Smooth muscle cell (in vitro differentiated cells): ENCODE measurements at regions not wholly inside any gene's neighbourhood (a gene's known extent, or its start where the extent isn't known, plus 50 kb on each side); places are given as distances from the start of the nearest gene placed in this dataset.

Experiments used
- DNase-seq: peaks from one replicate; lab custom pipeline; 2025; ENCODE audit not compliant: unreplicated experiment; lab: John Stamatoyannopoulos, UW
- H2AFZ ChIP-seq: fragments of 200-600 bp; sonication (generic); 2 replicates; pipeline ENCODE4 v1.6.0; 2016; ENCODE audit warnings: antibody characterized with exemption, low read depth, mild to moderate bottlenecking
- H3F3A ChIP-seq: fragments of 200-600 bp; sonication (generic); 2 replicates; pipeline ENCODE4 v1.6.0; 2017; ENCODE audit warnings: antibody characterized with exemption, low read depth
- H3K27ac ChIP-seq: fragments of 200-600 bp; sonication (generic); 2 replicates; pipeline ENCODE4 v1.5.1; 2016; ENCODE audit warnings: low read depth, mild to moderate bottlenecking
- H3K27me3 ChIP-seq: fragments of 200-600 bp; sonication (generic); 2 replicates; pipeline ENCODE4 v1.6.1; 2016; ENCODE audit warnings: low read depth, mild to moderate bottlenecking
- H3K36me3 ChIP-seq: fragments of 200-600 bp; sonication (generic); 2 replicates; pipeline ENCODE4 v1.5.1; 2016; ENCODE audit warnings: low read depth
- H3K4me1 ChIP-seq: fragments of 200-600 bp; sonication (generic); 2 replicates; pipeline ENCODE4 v1.5.1; 2016; ENCODE audit warnings: low read depth
- H3K4me2 ChIP-seq: fragments of 200-600 bp; sonication (generic); 2 replicates; pipeline ENCODE4 v1.6.0; 2016; ENCODE audit warnings: mild to moderate bottlenecking
- H3K4me3 ChIP-seq: fragments of 200-600 bp; sonication (generic); 2 replicates; pipeline ENCODE4 v1.5.1; 2016; ENCODE audit warnings: mild to moderate bottlenecking
- H3K79me2 ChIP-seq: fragments of 200-600 bp; sonication (generic); 2 replicates; pipeline ENCODE4 v1.6.0; 2016; ENCODE audit warnings: low read depth, mild to moderate bottlenecking
- H3K9ac ChIP-seq: fragments of 200-600 bp; sonication (generic); 2 replicates; pipeline ENCODE4 v1.6.0; 2016; ENCODE audit warnings: low read depth
- H3K9me3 ChIP-seq: fragments of 200-600 bp; sonication (generic); replicated peaks from 2 replicates; pipeline ENCODE4 v1.5.1; 2016; ENCODE audit warnings: low read depth
- H4K20me1 ChIP-seq: fragments of 200-600 bp; sonication (generic); 2 replicates; pipeline ENCODE4 v1.6.0; 2016; ENCODE audit warnings: low read depth
- WGBS: methylation state at CpG from one replicate; pipeline ENCODE4 v1.1.7; 2016; ENCODE audit warnings: low lambda C conversion rate; 5-methylcytosine and 5-hydroxymethylcytosine counted together
- TF ChIP-seq, protein P1 (sequence below): fragments of 200-600 bp; sonication (generic); IDR thresholded peaks from 2 replicates; pipeline ENCODE4 v1.5.1; 2017; ENCODE audit warnings: borderline replicate concordance, mild to moderate bottlenecking, antibody characterized with exemption; ENCODE audit not compliant: insufficient read depth, poor library complexity, severe bottlenecking

DNA sequence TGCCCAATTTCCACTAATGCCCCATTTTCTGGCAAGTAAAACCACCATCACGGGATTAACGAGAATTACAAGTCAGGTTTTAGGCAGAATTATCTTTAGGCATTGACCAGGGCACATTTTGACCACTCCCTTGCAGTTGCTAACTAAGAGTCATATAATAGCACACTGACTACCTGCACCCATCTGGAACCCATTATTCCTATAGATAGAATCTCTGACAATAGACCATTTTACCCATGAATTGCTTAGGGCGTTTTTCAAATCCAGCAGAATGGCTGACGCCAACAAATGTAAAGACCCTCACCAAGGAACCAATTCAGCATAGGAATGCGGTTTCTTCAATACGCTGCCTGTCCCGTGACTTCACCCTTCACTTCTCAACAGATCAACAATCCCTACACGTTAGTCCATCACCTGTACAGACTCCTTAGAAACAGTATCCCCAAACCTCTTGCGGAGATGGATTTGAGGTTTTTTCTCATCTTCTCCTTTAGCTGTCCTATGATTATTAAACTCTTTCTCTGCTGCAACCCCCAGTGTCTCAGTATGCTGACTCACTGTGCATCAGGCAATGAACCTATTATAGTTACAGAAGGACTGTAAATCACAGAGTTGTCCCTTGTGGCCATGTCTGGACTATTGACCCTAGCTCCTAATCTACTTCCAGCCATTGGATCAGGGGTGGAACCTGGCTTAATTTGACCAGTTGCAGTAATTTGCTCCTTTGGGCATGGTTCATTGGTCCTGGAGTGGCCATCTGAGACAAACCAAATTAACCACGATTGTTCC, 177.3 kb upstream of the PLXNC1 start:
- H3K9ac ChIP-seq, result no peak overlapping the region
- H4K20me1 ChIP-seq, result no peaks in the 10 kb centered on the region
- H3K4me1 ChIP-seq, result peaks cover 10% of the 10 kb centered on the region
- H3K79me2 ChIP-seq, result no peaks in the 10 kb centered on the region
- no peak overlapping the region for H3K4me3 ChIP-seq
- no peak for DNase-seq
- H2AFZ ChIP-seq, result no peak overlapping the region
- no peaks in the 10 kb centered on the region for H3K9me3 ChIP-seq
- no peak overlapping the region for H3K4me2 ChIP-seq
- no peaks in the 10 kb centered on the region for H3F3A ChIP-seq
- no peak overlapping the region for H3K27ac ChIP-seq
- WGBS, result 71% methylated on average over 10 of the region's 10 CpGs
- TF ChIP-seq, protein P1, sequence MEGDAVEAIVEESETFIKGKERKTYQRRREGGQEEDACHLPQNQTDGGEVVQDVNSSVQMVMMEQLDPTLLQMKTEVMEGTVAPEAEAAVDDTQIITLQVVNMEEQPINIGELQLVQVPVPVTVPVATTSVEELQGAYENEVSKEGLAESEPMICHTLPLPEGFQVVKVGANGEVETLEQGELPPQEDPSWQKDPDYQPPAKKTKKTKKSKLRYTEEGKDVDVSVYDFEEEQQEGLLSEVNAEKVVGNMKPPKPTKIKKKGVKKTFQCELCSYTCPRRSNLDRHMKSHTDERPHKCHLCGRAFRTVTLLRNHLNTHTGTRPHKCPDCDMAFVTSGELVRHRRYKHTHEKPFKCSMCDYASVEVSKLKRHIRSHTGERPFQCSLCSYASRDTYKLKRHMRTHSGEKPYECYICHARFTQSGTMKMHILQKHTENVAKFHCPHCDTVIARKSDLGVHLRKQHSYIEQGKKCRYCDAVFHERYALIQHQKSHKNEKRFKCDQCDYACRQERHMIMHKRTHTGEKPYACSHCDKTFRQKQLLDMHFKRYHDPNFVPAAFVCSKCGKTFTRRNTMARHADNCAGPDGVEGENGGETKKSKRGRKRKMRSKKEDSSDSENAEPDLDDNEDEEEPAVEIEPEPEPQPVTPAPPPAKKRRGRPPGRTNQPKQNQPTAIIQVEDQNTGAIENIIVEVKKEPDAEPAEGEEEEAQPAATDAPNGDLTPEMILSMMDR, result no peak
- H3K36me3 ChIP-seq, result no peaks in the 10 kb centered on the region
- H3K27me3 ChIP-seq, result no peaks in the 10 kb centered on the region

DNA sequence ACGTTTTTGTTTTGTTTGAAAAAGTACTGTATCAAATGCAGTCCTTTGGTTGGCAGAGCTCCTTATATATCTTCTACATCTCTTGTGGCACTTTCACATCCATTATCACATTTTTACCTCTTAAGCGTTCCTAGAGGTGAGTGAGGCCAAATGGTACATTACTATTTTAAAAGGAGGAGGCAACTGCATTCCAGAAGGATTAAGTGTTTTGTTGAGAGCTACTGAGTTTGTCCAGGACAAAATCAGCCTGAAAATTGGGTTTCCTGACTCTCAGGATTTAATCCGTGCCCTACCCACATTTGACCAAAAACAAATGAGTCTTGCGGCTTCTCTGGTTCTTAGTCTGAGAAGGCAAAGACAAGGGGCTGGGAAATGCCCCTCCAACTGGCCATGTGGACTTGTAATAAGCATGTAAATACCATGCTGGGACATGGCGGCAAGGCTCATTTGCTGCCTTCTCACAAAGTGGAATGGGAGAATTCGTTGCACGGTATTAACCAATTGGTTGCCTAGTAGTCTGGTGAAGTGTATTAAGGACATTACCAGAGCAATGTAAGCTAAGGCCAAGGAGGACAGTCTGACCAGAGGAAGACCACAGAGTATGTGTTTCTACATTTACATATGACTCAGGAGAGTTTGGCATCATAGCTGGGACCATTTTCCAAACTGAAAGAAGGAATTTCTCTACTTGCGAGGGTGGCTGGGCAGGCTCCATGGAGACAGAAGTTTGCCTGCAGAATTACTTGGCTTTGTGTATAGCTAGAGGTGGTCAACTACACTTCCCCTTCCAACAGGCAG, 175.8 kb upstream of the PLXNC1 start:
- no peaks in the 10 kb centered on the region for H4K20me1 ChIP-seq
- no peaks in the 10 kb centered on the region for H3K27me3 ChIP-seq
- H3K4me2 ChIP-seq, result no peak overlapping the region
- peaks cover 10% of the 10 kb centered on the region for H3K4me1 ChIP-seq
- H3K4me3 ChIP-seq, result no peak overlapping the region
- no peaks in the 10 kb centered on the region for H3K79me2 ChIP-seq
- H2AFZ ChIP-seq, result no peak overlapping the region
- TF ChIP-seq, protein P1, result no peak
- H3K27ac ChIP-seq, result peak overlapping the region; percentile 49
- H3F3A ChIP-seq, result no peaks in the 10 kb centered on the region
- 54% methylated on average over 8 of the region's 8 CpGs for WGBS
- H3K36me3 ChIP-seq, result no peaks in the 10 kb centered on the region
- H3K9ac ChIP-seq, result no peak overlapping the region
- H3K9me3 ChIP-seq, result no peaks in the 10 kb centered on the region
- no peak for DNase-seq

DNA sequence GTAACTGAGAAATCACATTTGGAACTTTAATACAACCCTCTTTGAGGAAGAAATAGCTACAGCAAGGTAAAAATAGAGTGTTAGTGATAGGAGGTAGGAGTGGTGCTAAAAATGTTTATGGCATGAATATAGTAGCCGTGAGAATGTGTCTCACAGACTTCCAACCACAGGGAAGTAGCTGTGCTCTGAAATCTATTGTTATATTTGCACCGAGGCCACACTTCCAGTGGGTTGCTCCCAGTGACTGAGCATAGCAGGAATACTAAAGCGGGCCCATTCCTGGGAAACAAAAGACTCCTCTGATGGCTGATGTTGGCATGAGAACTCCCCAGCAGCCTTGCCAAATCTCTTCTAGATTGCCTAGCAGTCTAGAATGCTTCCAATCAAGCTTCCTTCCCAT, 174.1 kb upstream of the PLXNC1 start:
- no peaks in the 10 kb centered on the region for H3K9me3 ChIP-seq
- no peaks in the 10 kb centered on the region for H3K36me3 ChIP-seq
- H3K4me3 ChIP-seq, result no peak overlapping the region
- no peak overlapping the region for H2AFZ ChIP-seq
- no peak overlapping the region for H3K4me2 ChIP-seq
- H4K20me1 ChIP-seq, result no peaks in the 10 kb centered on the region
- no peak for DNase-seq
- no peaks in the 10 kb centered on the region for H3F3A ChIP-seq
- TF ChIP-seq, protein P1, result no peak
- no peak overlapping the region for H3K27ac ChIP-seq
- 96% methylated on average over 3 of the region's 3 CpGs for WGBS
- H3K9ac ChIP-seq, result no peak overlapping the region
- H3K79me2 ChIP-seq, result no peaks in the 10 kb centered on the region
- peaks cover 10% of the 10 kb centered on the region for H3K4me1 ChIP-seq
- no peaks in the 10 kb centered on the region for H3K27me3 ChIP-seq
